ENCODE measurements at regions not wholly inside any gene's neighbourhood (a gene's known extent, or its start where the extent isn't known, plus 50 kb on each side); places are given as distances from the start of the nearest gene placed in this dataset.

GRCh38 chr14:87524011-87524410 lies 469.0 kb downstream of the GALC start:
- no peak for DNase-seq

DNA sequence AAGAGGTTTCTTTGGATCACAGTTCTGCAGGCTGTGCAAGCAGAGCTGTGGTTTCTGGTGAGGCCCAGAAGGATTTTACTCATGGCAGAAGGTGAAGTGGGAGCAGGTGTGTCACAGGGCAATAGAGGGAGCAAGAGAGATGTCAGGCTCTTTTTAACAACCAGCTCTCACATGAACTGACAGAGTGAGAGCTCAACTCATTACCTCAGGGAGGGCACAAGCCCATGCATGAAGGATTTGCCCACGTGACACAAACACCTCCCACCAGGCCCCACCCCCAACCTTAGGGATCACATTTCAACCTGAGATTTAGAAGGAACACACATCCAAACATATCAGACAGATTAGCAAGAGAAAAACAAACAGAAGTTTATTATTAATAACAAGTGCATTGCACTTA lies 470.4 kb downstream of the GALC start:
- DNase-seq = no peak

GRCh38 chr14:87508333-87508732 lies 484.6 kb downstream of the GALC start:
- DNase-seq = no peak

DNA sequence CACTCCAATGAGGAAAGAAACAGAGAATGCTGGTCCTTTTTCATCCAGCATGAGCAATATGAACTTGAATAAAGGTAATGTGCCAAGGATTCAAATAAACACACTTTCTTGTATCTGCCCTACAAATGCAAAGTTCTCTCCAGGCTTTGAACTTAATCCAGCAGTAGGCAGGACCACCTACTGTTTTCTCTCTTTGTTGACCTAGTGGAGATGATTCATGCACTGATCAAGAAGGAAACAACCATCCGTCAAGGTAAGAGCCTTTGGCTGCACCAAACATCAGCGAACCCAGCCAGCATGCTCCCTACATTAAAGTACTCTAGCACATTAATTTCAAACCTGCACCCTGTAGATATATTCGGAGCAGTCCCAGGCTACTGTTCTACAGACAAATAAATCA lies 489.3 kb downstream of the GALC start:
- DNase-seq = no peak

- no peak for DNase-seq
Observed at GRCh38 chr14:87497301-87497700, 495.7 kb downstream of the GALC start.

DNA sequence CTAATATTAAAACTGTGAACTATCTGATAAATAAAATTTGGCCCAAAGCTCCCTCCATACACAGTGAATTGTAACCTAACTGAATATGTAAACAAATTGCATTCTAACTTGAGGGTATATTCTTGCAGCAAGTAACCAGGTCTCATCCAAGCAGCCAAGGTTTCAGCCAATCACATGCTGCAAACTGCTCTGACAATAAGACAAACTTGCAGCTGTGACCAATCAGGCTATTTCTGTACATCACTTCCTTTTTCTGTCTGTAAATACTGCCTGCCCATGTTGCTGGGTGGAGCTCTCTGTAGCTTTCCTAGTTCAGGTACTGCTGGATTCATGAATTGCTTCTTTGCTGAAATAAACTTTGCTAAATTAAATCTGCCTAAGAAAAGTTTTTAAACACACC lies 499.0 kb downstream of the GALC start:
- DNase-seq = no peak

DNA sequence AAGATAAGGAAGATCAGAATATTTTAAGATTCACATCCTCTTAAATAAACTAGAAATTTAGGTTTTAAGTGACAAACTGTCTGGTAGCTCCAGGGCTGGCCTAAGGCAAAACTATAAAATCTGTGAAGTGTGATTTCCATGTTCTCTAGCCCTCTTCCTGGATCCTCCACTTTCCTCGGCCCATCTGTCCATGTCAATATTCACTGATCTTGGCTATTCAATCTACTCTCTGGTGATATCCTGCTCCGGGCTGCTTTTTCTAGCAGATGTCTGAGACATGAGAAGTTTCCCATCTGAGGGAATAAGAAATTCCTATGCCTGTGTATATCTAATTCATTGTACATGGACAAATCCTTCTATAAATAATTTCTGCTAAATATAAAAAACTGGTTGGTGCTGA lies 500.4 kb downstream of the GALC start:
- no peak for DNase-seq

DNA sequence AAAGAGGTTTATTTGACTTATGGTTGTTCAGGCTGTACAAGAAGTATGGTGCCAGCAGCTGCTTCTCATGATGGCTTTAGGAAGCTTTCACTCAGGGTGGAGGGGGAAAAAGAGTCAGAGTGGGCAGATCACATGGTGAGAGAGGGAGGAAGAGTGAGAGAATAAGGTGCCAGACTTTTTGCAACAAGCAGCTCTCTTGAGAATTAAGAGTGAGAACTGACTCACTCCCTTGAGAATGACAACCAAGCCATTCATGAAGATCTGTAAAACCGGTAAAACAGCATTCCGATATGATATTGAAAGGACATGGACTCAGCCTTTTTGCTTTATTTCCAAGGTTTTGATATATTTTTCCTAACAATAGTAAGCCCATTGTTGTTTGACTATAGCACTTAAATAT lies 501.2 kb downstream of the GALC start:
- DNase-seq = no peak

GRCh38 chr14:87489196-87489819 lies 503.7 kb downstream of the GALC start:
- DNase-seq = no peak

DNA sequence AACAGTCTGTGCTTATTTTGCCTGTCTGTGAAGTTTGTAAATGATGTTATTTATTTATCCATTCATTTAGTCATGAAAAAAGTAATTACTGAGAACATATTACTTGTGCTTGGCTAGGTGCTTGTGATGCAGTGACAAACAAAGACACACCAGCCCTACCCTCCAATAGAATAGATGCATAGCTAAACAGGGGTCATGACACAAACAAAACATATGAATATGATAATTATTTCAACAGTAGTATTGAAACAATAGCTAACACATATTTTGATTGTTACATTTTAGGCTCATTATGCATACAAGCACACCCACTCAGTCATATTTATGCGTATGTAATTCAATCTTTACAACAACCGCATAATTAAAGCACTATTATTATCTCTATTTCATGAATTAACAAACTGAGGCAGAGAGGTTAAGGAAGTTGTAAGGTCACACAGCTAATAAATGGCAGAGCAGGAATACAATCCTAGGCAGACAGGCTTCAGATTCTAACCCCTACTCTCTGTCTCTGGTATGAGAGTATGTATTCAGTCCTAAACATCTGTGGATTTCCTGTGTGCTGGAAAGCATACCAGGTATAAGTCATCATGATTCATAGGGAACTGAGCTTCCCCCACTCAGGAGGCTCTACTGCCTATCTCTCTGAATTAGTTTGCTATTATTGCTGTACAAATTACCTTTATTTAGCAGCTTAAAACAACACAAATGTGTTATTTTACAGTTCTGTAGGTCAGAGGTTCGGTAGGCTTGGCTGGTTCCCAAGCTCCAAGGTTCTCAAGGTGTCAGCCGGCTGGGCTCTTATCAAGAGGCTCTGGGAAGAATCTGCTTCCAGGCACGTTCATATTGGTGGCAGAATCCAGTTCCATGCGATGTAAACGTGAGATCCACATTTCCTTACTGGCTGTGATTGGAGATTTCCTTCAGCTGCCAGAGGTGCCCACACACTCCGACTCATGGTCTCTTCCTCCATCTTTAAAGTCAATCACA lies 509.4 kb downstream of the GALC start:
- DNase-seq = no peak

GRCh38 chr14:87468531-87468930 lies 524.5 kb downstream of the GALC start:
- no peak for DNase-seq

DNA sequence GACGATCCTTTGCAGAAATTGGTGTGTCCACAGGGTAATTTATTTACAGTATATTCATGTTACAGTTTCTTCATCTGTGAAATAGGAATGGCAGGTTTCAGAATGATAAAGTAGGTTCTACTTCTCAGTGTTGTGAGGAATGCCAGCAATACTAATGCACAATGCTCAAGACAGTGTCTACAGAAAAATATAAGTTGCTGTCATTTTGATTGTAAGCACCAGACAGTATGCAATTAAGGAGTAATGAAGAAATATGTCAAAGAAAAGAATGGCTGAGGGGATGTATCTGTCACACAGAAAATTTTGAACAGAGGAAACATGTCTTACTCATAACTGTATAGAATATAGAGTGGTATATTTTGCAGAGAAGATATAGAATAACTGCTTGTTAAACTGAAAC lies 525.4 kb downstream of the GALC start:
- DNase-seq = no peak

DNA sequence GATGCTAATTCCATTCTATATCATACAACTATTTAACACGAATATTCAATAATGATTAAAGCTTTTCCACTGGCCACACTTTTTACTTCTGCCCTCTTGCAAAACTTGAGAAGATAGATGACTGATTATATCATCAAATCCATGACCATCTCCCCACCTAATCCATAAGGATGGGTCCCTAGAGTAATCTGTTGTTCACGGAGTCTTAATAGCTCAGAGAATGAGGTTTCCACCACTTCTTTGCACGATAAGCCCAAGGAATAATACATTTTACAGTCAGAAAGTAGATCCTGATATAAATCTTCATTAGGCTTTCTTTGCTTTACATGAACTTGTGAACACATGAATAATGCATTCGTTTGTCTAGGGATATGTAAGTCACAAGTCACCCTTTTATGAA lies 527.2 kb downstream of the GALC start:
- no peak for DNase-seq

DNA sequence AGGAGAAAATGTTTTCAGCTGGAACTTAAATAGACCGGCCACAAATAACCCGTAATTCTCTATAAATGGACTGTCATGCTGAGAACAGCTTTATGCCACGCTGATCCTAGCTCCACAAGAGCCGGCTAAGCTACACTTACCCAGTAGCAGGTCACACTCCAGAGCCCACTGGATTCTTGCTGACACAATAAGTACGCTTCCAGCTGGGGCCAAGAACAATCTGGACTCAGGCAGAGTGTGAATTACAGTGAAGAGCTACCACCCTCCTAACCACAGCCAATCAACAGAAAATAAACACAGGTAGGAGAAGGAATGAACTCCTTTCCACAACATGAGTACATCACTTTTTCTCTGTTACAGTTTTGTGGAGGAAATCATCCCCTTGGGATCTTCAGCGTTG lies 531.3 kb downstream of the GALC start:
- DNase-seq = no peak

- DNase-seq = no peak
Observed at GRCh38 chr14:87457720-87458119, 535.3 kb downstream of the GALC start.

DNA sequence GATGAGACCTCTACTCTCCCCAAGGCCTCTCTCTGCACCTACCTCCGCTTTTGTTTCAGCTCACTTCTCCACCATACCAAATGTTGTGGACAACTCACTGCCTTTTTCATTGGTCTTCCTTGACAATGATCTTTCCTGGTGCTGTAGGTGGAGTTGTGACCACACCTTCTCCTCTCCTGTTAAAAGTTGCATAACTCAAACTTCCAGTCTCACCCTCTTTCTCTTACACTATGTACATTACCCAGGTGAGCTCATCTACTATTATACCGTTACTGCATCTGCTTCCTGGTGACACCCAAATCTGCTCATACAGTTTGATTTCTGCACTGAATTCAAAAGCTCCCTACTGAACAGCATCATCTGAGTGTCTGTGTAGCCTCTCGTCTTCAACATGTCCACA lies 542.8 kb downstream of the GALC start:
- DNase-seq = no peak

DNA sequence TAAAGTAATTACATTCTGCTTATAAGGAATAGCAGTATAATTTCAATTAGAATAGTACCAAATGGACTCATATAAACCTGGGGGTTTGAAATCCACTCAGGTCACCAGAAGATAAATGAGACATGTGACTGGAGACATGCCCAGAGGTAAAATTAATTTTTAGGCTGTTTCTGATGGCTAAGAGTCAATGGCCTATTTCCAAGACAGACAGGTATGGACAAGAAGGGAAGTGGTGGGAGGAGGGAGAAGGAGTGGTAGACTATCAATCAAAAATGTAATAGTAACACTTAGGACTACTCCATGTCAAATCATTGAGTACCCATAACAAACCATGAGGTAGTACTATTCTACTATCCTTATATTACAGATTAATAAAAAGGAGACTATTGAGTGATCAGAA lies 544.0 kb downstream of the GALC start:
- DNase-seq = no peak

DNA sequence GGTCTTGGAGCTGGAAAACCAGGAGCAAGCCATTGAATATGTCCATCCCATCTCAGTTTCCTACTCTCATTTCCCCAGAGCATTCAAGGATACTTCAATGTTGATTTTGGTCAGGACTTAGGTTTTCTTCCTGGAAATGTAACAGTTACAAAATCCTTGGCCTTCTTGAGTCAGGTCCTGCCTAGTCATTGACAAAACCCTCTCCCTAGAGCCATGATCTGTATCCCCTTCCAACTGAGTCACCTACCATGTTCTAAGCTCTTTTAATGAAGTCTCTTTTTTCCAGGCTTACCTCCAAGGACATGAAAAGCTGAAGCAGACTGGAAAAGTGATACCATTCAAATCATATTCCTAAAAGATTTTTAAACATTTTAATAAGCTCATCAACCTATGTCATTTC lies 549.2 kb downstream of the GALC start:
- DNase-seq = no peak

DNA sequence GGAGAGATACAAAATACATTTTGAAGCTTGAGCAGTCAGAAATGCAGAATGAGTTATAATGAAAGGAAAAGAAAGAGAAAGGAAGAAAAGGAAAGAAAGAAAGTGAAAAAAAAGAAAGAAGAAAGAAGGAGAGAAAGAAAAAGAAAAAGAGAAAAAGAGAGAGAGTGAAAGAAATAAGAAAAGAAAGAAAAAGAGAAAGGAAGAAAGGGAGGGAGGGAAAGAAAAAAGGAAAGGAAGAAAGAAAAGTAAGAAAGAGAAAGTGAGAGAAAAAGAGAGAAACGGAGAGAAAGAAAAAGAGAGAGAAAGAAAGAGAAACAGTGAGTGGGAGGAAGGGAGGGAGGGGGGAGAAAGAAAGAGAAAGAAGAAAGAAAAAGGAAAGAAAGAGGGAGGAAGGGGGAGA lies 549.9 kb downstream of the GALC start:
- no peak for DNase-seq

- DNase-seq = no peak
Observed at GRCh38 chr14:87437158-87437557, 555.8 kb downstream of the GALC start.

- no peak for DNase-seq
Observed at GRCh38 chr14:87434680-87435079, 558.3 kb downstream of the GALC start.

DNA sequence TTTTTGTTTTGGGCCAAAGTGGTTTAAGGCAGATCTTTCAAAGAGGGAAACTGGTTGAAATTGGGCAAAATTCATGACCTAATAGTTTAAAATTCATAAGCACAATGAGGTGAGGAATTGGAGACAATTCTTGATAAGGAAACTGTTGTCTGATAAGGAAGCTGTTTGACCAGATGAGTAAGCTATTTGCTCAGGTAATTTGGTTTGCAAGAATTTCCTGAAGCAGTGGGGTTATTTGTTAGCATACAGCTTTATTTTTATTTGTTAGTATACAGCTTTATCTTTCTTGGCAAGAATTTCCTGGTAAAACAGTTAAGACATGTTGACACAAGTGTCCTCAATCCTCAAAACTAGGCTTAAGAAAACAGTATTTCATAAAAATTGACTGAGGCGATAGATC lies 559.0 kb downstream of the GALC start:
- no peak for DNase-seq

DNA sequence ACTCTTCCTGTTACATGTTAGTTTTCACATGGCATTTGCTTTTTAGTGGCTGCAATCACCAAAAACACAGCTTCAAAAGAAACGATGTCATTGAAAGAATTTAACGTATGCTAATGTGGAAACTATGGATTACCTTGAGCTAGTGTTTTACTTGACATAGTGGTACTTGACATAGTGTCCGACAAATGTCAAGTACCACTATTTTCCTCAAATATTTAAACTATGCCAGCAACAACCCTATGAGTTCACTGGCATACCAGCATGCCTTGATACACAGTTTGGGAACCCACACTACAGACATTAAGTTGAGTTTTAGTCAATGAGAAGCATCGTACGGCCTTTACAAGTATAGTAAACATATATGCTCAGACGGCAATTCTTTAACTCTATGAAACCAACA lies 560.3 kb downstream of the GALC start:
- no peak for DNase-seq

DNA sequence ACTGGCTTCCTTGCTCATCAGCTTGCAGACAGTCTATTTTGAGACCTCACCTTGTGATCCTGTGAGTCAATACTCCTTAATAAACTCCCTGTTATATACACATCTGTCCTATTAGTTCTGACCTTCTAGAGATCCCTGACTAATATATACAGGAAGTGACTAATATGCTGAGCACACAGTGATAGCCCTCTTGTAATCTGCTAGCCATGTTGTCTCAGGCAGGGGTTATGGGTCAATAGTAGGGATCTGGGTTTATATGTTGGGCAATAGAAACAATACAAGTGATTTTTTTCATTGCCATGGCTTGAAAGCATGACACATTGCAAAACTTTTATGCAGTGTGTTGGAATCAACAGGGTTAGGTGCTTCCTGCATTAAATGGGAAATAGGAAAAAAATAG lies 562.2 kb downstream of the GALC start:
- no peak for DNase-seq

Data from right lung (tissue), 2 donors.